Stimulated activated CD8-positive, alpha-beta memory T cell treated with anti-CD3 and anti-CD28 coated beads, Interleukin-7, amount 100 ng/mL, for 1 hour (primary cell): ENCODE measurements at regions not wholly inside any gene's neighbourhood (a gene's known extent, or its start where the extent isn't known, plus 50 kb on each side); places are given as distances from the start of the nearest gene placed in this dataset.

ENCODE experiments used
- DNase-seq, 2 donors: peaks; one replicate each; pipeline ENCODE4 v3.0.0-alpha.2; 2020; ENCODE audit warnings: low read depth in 2 of 2

DNA sequence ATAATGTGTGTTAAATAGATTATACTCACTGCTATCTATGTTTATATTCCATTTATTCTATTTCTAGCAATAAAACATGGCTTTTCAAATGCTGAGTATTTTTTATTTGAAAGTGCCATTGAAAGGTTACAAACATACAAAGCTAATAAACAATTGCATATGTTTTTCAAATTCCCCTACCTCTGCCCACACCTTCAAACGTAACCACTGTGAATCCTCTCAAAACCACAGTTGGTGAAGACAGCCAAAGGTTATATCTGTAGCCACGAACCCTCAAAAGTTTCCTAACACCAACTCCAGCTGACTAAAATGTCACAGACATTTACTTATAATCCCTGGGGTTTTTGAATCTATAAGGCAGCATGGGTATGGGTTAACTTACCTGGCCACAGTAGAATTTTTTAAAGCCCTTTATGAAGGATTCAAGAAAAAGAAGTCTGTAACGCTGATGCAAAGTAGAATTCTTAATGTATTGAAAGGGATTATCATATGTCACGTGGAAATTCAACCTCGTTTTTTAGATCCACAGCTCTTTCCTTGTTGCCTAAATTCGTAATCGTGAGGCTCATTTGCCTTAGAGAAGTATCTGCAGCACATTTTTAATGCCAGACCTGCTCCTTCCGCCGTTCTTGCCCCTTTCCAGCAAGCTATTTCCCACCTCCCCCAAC, 122.5 kb upstream of the ZC3H12C start:
- DNase-seq = no peak

DNA sequence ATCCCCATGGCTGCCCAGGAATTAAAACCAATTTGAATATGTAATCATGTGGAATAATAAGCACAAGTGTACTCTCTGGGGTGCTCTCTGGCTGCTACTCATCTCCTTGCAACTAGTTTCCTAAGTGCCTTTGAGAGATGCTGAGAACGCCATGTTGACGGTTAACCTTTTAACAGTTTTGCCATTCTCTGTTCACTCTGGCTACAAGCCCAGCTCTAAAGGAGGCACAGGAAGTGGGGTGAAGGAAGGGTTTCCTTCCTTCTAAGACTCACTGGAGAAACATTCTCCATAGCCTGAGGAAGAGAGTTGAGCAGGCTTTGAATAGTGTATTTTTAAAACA, 122.0 kb upstream of the ZC3H12C start:
- DNase-seq = no peak

DNA sequence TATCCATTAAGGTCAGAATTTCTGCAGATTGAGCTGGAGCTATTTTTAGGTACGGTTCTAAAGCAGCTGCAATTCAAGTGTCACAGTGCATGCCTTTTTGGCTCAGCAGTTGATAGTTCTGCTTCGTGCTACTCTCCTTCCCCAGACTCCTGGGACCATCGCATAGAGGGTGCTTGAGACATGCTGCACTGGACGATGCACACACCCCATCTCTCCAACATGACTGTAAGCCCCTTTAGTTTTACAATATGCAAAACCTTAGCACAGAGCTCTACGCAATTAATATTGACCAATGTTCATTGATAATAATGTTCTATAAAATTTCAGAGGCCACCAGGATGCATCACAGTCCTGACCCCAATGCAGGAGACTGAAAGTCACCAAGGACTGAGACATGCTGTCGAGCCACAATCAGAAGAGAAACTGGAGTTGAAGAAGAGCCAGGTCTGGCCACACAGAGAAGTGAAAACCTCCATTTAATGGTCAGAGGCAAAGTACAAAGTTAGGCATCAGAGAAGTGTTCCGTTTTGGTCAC, 120.9 kb upstream of the ZC3H12C start:
- no peak for DNase-seq

DNA sequence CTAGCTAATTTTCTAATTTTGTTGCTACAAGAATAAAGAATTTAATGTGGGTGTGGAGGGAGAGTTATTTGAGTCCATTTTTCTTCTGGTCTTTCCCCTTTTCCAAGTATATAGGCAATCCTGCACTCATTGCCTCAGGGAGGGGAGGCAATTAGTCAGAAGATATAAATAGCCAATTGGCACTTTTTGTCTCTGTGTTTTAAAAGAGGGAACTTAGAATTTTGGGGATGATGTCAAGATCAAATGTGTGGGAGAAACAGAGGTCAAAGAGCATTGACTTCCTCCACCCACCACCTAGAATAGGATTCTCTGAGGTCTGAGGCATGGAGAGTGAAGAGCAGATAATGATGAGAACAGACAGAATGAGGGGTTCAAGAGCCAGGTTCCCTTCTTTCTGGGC, 120.3 kb upstream of the ZC3H12C start:
- DNase-seq = no peak

DNA sequence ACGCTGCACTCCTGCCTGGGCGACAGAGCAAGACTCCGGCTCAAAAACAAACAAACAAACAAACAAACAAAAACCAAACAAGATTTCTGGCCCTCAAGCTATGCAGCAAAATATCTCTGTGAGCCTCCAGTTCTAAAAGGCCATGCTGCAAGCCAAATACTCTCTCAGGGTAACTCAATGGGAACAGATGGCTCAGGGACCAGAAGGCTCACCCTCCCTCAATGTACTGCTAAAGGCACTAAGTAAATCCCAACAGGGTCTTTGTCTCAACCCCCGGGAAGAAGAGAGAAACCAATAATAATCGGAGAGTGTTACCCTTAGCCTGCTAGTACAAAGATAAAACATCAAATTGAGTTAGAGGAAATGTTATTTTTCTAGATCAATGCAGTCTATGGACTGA, 119.7 kb upstream of the ZC3H12C start:
- no peak for DNase-seq

DNA sequence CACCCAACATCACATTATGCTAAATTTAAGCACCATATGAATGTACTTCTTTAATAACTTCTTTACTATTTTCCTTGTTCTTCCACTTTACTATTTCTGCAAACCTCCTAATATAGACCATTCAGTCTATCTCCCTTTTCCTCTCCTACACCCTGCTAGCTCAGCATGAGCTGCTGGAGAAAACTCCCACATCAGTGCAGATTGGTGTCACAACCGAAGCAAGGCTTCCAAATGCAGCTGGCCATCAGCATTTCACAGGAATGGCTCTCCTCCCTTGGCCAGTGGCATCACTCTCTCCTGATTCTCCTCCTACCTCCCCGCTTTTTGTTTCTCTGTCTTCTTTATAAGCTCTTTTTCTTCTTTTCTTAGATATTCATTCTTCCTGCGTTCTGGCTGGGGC, 118.7 kb upstream of the ZC3H12C start:
- no peak for DNase-seq

DNA sequence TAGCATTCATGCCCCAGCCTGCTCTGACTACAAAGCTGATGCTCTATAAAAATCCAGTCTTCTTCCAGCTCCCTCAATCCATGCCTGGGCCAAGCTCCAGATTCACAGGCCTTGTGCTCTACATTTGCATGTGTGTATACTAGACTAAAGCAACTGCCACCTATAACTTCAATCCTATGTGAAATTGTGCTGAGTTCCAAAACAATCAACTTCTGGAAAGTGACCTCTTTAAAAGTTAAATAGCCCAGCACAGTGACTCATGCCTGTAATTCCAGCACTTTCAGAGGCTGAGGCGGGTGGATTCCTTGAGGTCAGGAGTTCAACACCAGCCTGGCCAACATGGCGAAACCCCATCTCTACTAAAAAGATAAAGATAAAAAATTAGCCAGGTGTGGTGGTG, 114.3 kb upstream of the ZC3H12C start:
- DNase-seq = no peak

DNA sequence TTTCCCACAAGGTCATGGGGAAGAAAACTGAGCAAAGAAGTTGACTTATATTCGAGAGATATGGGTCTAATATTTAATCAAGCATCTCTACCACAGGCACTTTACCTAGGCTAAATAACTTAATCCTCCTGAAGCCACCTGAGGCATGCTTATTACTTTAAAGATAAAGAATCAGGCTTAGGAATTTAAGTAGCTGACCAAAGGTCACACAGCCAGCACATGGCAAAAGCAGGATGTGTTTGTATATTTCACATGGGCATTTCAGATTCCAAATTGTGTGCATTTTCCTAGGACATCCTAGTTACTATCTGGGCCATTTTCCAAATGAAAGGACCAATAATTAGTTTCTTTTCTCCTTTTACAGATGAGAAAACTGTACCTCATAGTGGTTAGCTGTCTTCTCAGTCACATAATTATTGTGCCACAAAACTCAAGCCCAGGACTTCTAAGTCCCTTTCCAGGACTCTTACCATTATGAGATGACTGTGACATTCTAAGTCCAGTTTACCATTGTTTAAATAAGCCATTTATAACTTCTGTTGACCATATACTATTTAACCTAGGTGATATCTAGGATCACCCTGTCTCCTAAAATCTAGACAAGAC, 112.1 kb upstream of the ZC3H12C start:
- no peak for DNase-seq

DNA sequence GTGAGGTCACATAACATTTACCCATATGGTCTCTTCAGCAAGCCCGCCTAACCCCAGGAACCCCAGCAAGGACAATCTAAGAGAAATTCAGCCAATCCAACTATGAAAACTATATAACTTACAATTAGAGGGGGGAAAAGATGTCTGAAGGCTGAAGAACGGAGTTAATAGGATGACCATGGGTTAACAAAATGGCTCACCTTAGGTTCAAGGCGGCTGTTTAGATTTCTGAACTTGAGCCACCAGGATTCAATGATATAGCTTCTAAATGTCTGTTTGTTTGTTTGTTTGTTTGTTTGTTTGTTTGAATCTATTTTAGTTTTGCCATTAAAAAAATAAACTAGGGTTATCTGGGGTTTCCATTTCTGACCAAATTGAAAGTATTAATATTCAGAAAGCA, 109.8 kb upstream of the ZC3H12C start:
- DNase-seq = no peak

DNA sequence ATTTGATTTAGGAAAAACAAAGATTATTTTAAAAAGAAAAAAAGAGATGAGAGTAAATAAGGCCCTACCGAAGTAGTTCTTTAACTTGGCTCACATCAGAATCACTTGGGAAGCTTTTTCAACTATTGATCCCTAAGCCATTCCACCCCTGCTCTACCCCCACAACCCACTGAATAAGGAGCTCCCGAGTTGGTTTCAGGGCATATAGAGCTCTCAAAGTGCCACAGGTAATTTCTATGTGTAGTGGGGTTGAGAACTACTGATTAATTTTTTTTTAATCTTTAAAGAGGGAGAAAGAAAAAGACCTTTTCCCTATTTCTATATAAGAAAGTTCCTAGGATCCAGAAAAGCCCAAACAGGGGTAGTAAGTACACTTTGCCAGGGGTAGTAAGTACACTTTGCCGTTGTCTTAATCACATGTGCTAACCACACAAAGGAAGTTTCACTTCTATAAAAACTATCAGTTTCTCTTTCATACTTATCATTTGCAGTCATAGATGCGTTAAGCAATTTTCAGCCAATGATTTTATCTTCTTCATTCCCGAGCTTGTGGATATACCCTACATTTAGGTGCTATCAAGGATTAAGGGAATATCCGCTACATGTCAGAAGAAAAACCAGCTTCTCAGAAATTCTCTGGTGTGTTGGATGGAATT, 108.4 kb upstream of the ZC3H12C start:
- DNase-seq = no peak

DNA sequence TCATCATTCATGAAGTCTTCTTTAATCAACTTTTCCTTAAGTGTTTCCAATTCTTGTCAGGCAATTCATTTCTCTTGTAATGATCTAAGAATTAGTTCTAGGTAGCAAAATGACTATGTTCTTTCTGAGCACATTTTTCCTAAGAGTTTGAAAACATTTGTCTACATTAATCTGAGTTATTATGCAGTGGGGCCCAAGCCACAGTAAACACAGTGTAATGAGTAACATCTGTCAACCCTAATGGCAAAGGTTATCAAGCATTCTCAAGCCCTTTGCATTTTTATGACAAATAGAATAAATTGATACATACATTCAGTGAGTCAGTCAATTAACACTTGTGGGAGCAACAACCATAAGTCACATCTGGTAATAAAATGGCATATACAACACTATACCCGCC, 106.7 kb upstream of the ZC3H12C start:
- no peak for DNase-seq

DNA sequence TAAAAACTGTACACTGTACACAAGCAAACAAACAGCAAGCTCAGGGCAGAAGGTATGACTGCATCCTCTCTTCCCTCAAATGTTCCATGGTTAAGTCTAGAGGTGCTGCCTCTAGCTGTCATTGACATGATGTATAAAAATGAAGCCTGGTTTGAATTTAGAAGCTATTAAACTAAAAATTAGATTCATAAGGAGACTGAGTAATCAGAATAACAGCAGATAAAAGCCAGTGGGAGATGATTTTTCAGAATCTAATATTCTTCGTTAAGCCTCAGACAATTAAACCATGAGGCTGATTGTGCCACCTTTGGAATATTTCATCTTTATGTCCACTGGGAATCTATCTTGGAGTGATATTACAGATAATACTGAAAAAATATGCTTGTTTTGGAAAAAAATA, 101.4 kb upstream of the ZC3H12C start:
- no peak for DNase-seq

DNA sequence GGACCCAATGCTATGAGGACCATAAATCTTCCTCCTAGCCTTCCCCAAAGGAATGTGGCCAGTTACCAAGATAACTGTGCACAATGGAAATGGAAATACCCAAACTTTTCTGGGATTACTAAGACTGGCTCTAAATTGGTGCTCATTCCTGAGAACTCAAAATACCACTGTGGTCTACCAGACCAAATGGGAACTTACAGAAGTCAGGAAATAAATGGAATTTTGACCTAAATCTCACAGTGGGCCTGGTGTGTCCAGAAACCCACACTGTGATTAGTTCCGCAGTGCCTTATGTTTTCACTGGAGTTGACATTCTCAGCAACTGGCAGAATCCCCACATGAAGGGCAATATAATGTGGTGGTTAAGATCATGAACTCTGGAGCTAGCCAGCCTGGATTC, 99.4 kb upstream of the ZC3H12C start:
- DNase-seq = no peak

DNA sequence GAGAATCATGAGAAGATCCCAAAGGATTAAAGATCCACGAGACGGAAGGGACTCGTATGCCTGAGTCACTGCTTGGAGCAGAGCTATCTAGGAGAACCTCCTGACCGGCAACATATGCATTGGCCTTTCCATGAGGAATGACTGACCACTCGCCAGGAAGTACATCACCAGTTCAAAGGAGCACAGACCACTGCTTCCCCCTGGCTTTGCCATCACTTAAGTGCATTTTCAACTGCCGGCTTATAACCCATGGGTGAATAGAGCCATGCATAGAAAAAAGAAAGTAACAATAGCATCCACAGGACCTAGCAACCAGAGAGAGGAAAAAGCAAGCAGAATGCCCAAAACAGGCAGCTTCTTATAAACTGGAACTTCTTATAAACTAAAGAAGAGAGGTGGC, 98.3 kb upstream of the ZC3H12C start:
- DNase-seq = no peak

DNA sequence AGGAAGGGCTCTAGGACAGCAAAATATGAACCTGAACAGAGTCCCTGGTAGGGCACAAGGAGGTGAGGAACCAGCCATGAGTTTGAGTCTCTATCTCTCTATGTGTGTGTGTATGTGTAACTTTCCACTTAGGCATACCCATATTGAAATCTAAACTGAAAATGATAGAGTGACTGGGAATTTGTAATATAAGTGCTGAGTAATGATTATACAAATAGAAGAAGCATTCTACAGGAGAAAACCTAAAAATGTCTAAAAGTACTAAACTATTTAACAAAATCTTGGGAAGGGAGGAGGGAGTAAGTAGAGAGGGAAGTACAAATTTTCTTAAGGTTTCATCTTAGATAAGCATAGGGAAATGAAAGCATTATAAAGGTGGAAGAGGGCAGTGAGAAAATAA, 97.1 kb upstream of the ZC3H12C start:
- no peak for DNase-seq

DNA sequence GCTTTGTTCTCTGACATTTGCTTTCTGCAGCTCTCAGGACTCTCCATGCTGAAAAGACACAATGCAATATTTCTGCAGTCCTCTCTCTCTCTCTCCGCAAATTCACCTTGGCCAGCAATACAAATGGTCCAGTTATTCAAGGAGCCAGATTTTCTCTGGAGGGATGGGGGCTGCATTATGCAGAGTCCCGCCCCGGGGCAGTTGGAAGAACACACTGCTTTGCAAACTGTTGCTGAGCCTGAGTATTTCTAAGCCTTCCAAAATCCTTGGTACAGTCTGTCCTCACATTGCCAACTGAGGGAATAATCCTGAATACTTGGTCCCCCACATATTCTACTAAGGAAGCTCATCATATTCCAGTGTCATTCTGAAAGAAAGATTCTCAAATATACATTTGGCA, 94.3 kb upstream of the ZC3H12C start:
- no peak for DNase-seq

DNA sequence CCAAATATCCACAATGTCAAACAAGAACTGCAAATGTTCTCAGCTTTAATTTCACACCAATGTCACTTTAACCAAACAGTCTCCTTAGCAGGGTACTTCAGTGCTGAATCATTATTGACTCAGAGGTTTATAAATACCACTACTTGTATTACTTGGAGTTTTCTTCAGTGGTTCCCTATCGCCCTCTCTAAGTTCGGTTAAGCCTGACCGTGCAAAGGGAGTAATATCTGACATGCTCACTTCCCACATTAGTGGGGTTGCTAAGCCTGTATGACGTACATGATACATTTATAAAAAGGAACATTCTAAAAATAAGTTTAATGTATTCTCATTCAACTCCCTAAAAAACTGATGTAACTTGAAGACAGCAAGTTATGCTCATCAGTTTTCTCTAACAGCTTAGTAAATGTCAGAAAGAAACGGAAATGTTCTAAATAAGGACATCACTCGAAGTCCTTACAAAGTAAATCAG, 93.1 kb upstream of the ZC3H12C start:
- DNase-seq = no peak

DNA sequence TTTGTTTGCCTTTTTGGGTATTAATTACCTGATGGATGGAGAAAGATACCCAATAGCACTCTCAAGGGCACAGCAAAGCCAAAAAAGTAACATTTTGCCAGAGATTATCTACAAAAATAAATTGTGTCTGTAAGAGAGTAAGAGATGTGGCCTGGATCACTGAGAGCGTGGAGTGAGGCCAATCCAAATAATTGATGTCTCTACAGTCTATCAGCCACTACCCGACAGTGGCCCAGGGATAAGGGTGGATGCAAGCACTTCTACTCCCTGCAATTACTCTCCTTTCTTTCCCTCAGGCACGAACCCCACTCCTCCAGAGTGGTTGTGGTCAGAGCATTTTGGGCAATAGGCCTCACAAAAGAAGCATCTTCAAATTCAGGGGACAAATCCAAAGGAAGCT, 92.3 kb upstream of the ZC3H12C start:
- DNase-seq = no peak

DNA sequence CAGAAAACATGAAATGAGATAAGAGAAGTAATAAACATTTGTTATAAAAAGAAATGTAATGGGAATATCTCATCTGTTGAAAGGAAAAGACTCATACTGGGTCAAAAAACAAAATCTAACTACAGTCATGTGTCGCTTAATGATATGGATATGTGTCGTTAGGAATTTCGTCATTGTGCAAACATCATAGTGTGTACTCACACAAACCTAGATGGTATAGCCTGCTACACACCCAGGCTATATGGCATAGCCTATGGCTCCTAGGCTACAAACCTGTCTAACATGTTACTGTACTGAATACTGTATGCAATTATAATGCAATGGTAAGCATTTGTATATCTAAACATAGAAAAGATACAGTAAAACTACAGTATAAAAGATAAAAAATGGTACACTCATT, 89.8 kb upstream of the ZC3H12C start:
- DNase-seq = no peak

DNA sequence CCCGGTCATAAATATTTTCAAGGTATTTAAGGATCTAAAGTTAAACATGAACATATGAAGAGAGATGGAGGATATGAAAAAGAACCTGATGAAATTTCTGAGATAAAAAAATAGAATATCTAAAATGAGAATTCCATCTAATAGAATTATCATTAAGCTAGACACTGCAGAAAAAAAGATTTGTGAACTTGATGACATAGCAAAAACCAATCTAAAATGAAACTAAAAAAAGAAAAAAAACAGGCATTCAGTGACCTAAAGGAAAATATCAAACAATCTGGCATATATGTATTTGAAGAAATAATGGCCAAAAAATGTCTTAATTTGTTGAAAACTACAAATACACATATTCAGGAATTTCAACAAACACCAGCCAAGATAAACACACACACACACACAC, 81.6 kb upstream of the ZC3H12C start:
- DNase-seq = no peak

DNA sequence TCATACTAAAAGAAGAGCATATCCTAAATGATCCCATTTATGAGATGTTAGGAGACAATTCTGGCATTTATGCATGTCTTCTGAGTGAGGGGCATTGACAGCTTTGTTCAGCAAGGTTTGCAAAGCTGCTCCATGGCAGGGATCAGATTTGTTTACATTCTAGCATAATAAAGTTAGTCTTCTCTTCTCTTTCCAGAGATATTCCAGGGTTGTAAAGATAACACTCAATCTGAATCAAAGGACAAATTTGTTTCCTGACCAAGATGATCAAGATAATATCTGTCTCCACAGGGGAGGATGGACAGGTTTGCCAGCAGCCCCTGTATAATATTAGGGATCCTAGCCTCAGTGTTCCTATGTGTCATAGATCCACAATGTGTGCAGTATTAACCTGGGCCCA, 77.5 kb upstream of the ZC3H12C start:
- DNase-seq = no peak

DNA sequence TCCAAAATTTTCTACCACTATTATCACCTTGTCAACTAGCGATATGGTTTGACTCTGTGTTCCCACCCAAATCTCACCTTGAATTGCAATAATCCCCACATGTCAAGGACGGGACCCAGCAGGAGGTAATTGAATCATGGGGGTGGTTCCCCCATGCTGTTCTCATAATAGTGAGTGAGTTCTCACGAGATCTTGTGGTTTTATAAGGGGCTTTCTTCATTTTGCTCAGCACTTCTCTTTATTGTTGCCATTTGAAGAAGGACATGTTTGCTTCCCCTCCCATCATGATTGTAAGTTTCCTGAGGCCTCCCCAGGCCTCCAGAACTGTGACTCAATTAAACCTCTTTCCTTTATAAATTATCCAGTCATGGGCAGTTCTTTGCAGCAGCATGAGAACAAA, 73.5 kb upstream of the ZC3H12C start:
- no peak for DNase-seq

DNA sequence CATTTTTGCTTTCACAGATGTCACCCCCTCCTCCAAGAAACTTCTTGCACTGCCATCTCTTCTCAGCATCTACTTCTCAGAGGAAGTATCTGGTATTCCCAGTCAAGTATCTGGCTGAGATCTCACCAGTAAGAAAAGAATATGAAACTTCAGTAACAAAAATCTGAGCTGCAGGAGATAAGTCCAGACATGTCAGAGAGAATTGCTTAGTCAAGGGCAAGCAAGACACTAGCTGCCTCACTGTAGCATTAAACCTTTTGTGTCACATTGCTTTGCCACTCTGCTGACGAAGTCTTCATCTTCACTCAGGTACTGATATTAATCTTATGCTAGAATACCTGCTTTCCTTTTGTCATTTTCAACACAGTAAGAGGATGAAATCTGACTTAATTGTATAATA, 70.6 kb upstream of the ZC3H12C start:
- no peak for DNase-seq
